Activated gamma-delta T cell (primary cell): ENCODE measurements at regions not wholly inside any gene's neighbourhood (a gene's known extent, or its start where the extent isn't known, plus 50 kb on each side); places are given as distances from the start of the nearest gene placed in this dataset.

Experiments
- DNase-seq: peaks from one replicate; lab custom pipeline; 2025; lab: John Stamatoyannopoulos, UW

- DNase-seq = no peak
These were observed 294.2 kb downstream of the ZNF536 start for GRCh38 chr19:30666301-30666803.

GRCh38 chr19:30665449-30665848 lies 293.3 kb downstream of the ZNF536 start:
- no peak for DNase-seq

- DNase-seq = no peak
These were observed 291.5 kb downstream of the ZNF536 start for GRCh38 chr19:30663611-30664174.

GRCh38 chr19:30662211-30662861 lies 290.2 kb downstream of the ZNF536 start:
- no peak for DNase-seq

GRCh38 chr19:30659638-30660037 lies 287.5 kb downstream of the ZNF536 start:
- DNase-seq = no peak

- no peak for DNase-seq
These were observed 284.4 kb downstream of the ZNF536 start for GRCh38 chr19:30656520-30657100.

- no peak for DNase-seq
These were observed 281.6 kb downstream of the ZNF536 start for GRCh38 chr19:30653646-30654386.

- DNase-seq = no peak
These were observed 280.6 kb downstream of the ZNF536 start for GRCh38 chr19:30652751-30653150.

GRCh38 chr19:30651691-30652090 lies 279.5 kb downstream of the ZNF536 start:
- no peak for DNase-seq

- no peak for DNase-seq
These were observed 278.9 kb downstream of the ZNF536 start for GRCh38 chr19:30651066-30651465.

GRCh38 chr19:30649934-30650614 lies 277.9 kb downstream of the ZNF536 start:
- no peak for DNase-seq

- DNase-seq = no peak
These were observed 277.0 kb downstream of the ZNF536 start for GRCh38 chr19:30648866-30649862.

GRCh38 chr19:30647891-30648720 lies 275.9 kb downstream of the ZNF536 start:
- DNase-seq = no peak

- DNase-seq = no peak
These were observed 274.6 kb downstream of the ZNF536 start for GRCh38 chr19:30646806-30647205.

- DNase-seq = no peak
These were observed 273.9 kb downstream of the ZNF536 start for GRCh38 chr19:30645946-30646577.

GRCh38 chr19:30640252-30640965 lies 268.2 kb downstream of the ZNF536 start:
- DNase-seq = no peak

- DNase-seq = no peak
These were observed 266.7 kb downstream of the ZNF536 start for GRCh38 chr19:30638889-30639288.

- DNase-seq = no peak
These were observed 265.7 kb downstream of the ZNF536 start for GRCh38 chr19:30637926-30638325.
